DND-41 (cell line): ENCODE measurements at regions not wholly inside any gene's neighbourhood (a gene's known extent, or its start where the extent isn't known, plus 50 kb on each side); places are given as distances from the start of the nearest gene placed in this dataset.

Experiments
- ATAC-seq: fragments of 200-7000 bp; cut with Tn5 transposase; 3 replicates; pipeline ENCODE4 v1.9.1; 2021; ENCODE audit warnings: low read depth; ENCODE audit not compliant: insufficient read depth
- DNase-seq: peaks from one replicate; pipeline ENCODE4 v3.0.0-alpha.2; 2020
- H2AFZ ChIP-seq: 2 replicates; pipeline ENCODE4 v1.6.0; 2012; ENCODE audit warnings: low read depth, low read length
- H3K27ac ChIP-seq: 2 replicates; pipeline ENCODE4 v1.5.1; 2012; ENCODE audit warnings: low read length, inconsistent platforms
- H3K27me3 ChIP-seq: fragments of 200-600 bp; sonication (generic); 2 replicates; pipeline ENCODE4 v1.6.0; 2012; ENCODE audit warnings: low read length, mild to moderate bottlenecking, inconsistent platforms; ENCODE audit not compliant: insufficient read depth, poor library complexity
- H3K36me3 ChIP-seq: 2 replicates; pipeline ENCODE4 v1.5.1; 2012; ENCODE audit warnings: low read length, inconsistent platforms; ENCODE audit not compliant: insufficient read depth
- H3K4me1 ChIP-seq: 2 replicates; pipeline ENCODE4 v1.5.1; 2012; ENCODE audit warnings: mild to moderate bottlenecking, low read length; ENCODE audit not compliant: insufficient read depth
- H3K4me2 ChIP-seq: 2 replicates; pipeline ENCODE4 v1.6.0; 2012; ENCODE audit warnings: mild to moderate bottlenecking, moderate library complexity, low read length, inconsistent platforms; ENCODE audit not compliant: insufficient read depth
- H3K4me3 ChIP-seq, 2 experiments: fragments of 200-600 bp in 1 of 2; shearing (Covaris generic) in 1 of 2; 2 replicates each; pipeline ENCODE4 v1.5.1; 2012 to 2016; ENCODE audit warnings: inconsistent platforms in 2 of 2, low read length in 2 of 2, mild to moderate bottlenecking in 2 of 2, low read depth in 1 of 2, moderate library complexity in 1 of 2
- H3K79me2 ChIP-seq: 2 replicates; pipeline ENCODE4 v1.6.0; 2012; ENCODE audit warnings: low read length, inconsistent platforms; ENCODE audit not compliant: insufficient read depth
- H3K9ac ChIP-seq: 2 replicates; pipeline ENCODE4 v1.6.0; 2012; ENCODE audit warnings: low read depth, mild to moderate bottlenecking, inconsistent platforms, low read length, moderate library complexity
- H3K9me3 ChIP-seq: 2 replicates; pipeline ENCODE4 v1.5.1; 2012; ENCODE audit warnings: low read length, moderate library complexity, mild to moderate bottlenecking, inconsistent platforms; ENCODE audit not compliant: insufficient read depth, severe bottlenecking
- H4K20me1 ChIP-seq: 2 replicates; pipeline ENCODE4 v1.6.0; 2012; ENCODE audit warnings: low read length; ENCODE audit not compliant: insufficient read depth
- EZH2 ChIP-seq: IDR thresholded peaks from 3 replicates; pipeline ENCODE4 v1.6.1; 2012; ENCODE audit warnings: borderline replicate concordance, low read depth, mild to moderate bottlenecking, moderate library complexity, low read length, inconsistent platforms; ENCODE audit not compliant: severe bottlenecking
- TF ChIP-seq, protein P1 (sequence below): IDR thresholded peaks from 2 replicates; pipeline ENCODE4 v1.5.1; 2012; ENCODE audit warnings: borderline replicate concordance, low read length, moderate library complexity, mild to moderate bottlenecking; ENCODE audit not compliant: poor library complexity, severe bottlenecking; ENCODE audit errors: extremely low read depth

DNA sequence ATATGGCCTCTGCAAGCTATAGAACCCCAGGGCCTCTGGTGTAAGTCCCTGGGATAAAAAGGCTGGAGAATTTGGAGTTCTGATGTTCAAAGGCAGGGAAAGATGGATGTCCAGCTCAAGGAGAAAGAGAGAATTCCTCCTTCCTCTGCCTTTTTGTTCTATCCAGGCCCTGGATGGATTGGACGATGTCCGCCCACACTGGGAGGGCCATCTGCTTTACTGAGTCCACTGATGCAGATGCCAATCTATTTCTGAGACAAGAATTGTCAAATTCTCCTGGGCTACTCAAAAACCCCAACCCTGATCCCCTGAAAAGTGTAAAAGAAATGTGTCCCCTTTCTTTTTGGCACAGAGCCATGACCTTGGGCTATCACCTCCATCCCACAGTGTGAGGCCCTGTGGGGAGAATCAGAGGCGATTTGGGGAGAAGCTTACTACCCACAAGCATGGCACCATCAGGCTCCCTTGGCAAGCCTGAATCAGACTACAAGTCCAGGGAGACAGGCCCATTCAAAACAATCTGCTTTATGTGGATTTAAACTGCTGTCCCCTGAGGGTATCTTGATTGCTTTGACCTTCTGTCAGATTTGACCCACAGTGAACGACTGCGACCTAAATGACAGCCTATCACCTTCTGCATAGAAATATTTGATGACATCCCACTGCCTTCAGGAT lies 334.0 kb downstream of the NUAK1 start:
- H3K79me2 ChIP-seq: no peaks in the 10 kb centered on the region
- no peak for ATAC-seq
- H3K4me3 ChIP-seq: no peak overlapping the region

DNA sequence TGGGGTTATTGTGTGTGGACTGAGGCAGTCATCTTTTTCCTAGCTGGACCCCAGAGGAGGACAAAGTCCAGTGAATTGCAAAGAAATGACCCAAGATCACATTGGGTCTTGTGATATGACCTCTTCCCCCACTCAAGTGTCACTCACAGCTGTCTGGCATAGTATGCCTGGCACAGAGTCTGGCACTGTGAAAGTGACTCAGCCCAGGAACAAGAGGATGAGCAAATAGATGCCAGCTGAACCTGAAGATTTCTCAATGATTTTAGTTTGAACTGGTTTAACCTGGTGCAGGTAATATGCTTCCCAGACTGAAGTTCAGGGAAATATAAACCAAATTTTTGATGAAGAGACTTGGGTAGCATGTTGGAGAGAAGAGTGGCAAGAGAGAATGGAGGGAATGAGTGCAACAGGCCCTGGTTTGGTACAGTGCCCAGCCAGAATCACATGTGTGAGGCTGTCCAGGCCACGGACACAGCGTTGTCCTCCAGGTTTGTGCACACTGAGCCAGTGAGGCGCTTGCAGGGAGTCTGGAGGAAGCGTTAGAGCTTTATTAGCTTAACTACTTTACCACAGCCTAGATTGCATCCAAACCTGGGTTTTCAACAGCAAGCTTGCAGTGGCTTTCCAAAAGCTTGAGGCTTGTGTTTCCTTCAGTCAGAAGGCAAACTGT lies 332.9 kb downstream of the NUAK1 start:
- Histone ChIP-seq H3K36me3 (no peaks in the 10 kb centered on the region), H2AFZ (no peak overlapping the region), H3K27ac (no peak overlapping the region), H3K4me1 (no peaks in the 10 kb centered on the region), H3K4me2 (no peak overlapping the region), H3K9ac (no peak overlapping the region), H3K9me3 (no peaks in the 10 kb centered on the region), H4K20me1 (no peaks in the 10 kb centered on the region), H3K27me3 (peaks cover 7% of the 10 kb centered on the region), H3K79me2 (no peaks in the 10 kb centered on the region), H3K4me3 (no peak overlapping the region)
- ATAC-seq: no peak
- TF ChIP-seq EZH2: no peak
- TF ChIP-seq, protein P1, sequence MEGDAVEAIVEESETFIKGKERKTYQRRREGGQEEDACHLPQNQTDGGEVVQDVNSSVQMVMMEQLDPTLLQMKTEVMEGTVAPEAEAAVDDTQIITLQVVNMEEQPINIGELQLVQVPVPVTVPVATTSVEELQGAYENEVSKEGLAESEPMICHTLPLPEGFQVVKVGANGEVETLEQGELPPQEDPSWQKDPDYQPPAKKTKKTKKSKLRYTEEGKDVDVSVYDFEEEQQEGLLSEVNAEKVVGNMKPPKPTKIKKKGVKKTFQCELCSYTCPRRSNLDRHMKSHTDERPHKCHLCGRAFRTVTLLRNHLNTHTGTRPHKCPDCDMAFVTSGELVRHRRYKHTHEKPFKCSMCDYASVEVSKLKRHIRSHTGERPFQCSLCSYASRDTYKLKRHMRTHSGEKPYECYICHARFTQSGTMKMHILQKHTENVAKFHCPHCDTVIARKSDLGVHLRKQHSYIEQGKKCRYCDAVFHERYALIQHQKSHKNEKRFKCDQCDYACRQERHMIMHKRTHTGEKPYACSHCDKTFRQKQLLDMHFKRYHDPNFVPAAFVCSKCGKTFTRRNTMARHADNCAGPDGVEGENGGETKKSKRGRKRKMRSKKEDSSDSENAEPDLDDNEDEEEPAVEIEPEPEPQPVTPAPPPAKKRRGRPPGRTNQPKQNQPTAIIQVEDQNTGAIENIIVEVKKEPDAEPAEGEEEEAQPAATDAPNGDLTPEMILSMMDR: no peak
- DNase-seq: no peak

More for the DNA sequence above, 334.0 kb downstream of the NUAK1 start:
- H2AFZ ChIP-seq: no peak overlapping the region
- no peak overlapping the region for H3K4me2 ChIP-seq
- H3K9me3 ChIP-seq: no peaks in the 10 kb centered on the region
- no peaks in the 10 kb centered on the region for H3K36me3 ChIP-seq
- H3K27me3 ChIP-seq: peaks cover 7% of the 10 kb centered on the region
- no peaks in the 10 kb centered on the region for H3K4me1 ChIP-seq
- no peak for DNase-seq
- H3K9ac ChIP-seq: no peak overlapping the region
- no peaks in the 10 kb centered on the region for H4K20me1 ChIP-seq
- TF ChIP-seq, protein P1: no peak
- TF ChIP-seq EZH2: no peak
- H3K27ac ChIP-seq: no peak overlapping the region

DNA sequence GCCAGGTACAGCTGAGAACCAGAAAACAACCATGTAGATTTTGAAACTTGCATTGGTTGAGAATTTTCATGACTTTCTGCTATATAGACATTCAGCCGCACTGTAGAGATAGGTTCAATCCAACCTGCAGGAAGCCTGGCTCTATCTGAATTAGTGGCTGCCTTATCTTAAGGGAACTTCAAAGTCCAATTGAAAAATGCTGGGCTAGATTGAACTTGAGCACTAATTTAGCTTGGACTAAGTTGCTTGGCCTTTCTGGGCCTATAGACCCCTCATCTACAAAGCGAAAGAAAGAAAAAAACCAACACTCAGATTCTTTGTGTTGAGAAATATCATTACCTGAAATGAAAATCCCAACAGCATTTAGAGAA lies 332.4 kb downstream of the NUAK1 start:
- TF ChIP-seq EZH2: no peak
- TF ChIP-seq, protein P1: no peak
- H3K36me3 ChIP-seq: no peaks in the 10 kb centered on the region
- H3K9ac ChIP-seq: no peak overlapping the region
- H3K9me3 ChIP-seq: no peaks in the 10 kb centered on the region
- no peak overlapping the region for H3K4me3 ChIP-seq
- no peaks in the 10 kb centered on the region for H3K4me1 ChIP-seq
- H3K27ac ChIP-seq: no peak overlapping the region
- no peaks in the 10 kb centered on the region for H3K79me2 ChIP-seq
- no peak for ATAC-seq
- no peak for DNase-seq
- no peak overlapping the region for H3K4me2 ChIP-seq
- H3K27me3 ChIP-seq: peaks cover 7% of the 10 kb centered on the region
- no peak overlapping the region for H2AFZ ChIP-seq
- H4K20me1 ChIP-seq: no peaks in the 10 kb centered on the region
